ENCODE measurements at regions not wholly inside any gene's neighbourhood (a gene's known extent, or its start where the extent isn't known, plus 50 kb on each side); places are given as distances from the start of the nearest gene placed in this dataset.

GRCh38 chr3:184465883-184466412, 86.1 kb downstream of the CHRD start:
- BruUV-seq (replicated peaks): no TSS peak
- ChIA-PET POLR2A (interaction anchor here (0.6 kb wide), 1 partner anchor 30 kb away, joined by 9 read pairs; no protein-coding TSS in a partner anchor), CTCF (interaction anchor here (0.7 to 4.5 kb wide), 3 partner anchors 52 to 95 kb away, joined by 3 to 24 read pairs (median 5); no protein-coding TSS in a partner anchor)
- TF ChIP-seq POLR2AphosphoS5 (IDR thresholded peaks at IDR 0.05; ENCODE audit: low read depth, low read length) (no peak), TCF7L2 (IDR thresholded peaks at IDR 0.05; ENCODE audit: low read depth, low read length) (no peak), CTCF (IDR thresholded peaks at IDR 0.05) (no peak), SIN3A (IDR thresholded peaks at IDR 0.05; ENCODE audit: borderline replicate concordance, insufficient read depth, low read depth, low read length) (no peak), REST (IDR thresholded peaks at IDR 0.05; ENCODE audit: insufficient read depth in 1 of 2, low read depth in 2 of 2, low read length in 1 of 2) (no peak)
- Histone ChIP-seq H3K4me1 (ENCODE audit: control insufficient read depth, insufficient read depth, low read length) (no peaks in the 10 kb centered on the region), H3K9me3 (ENCODE audit: control insufficient read depth, insufficient read depth, low read depth, low read length) (no peaks in the 10 kb centered on the region), H3K4me3 (ENCODE audit: low read depth in 2 of 2, low read length in 2 of 2) (no peak overlapping the region), H3K36me3 (ENCODE audit: control insufficient read depth, insufficient read depth, low read length) (no peaks in the 10 kb centered on the region), H3K27ac (ENCODE audit: low read length) (no peak overlapping the region), H3K27me3 (ENCODE audit: control insufficient read depth, insufficient read depth, low read length) (no peaks in the 10 kb centered on the region)
- DNase-seq (ENCODE audit: low read depth, low spot score): no peak
- in situ Hi-C loops (cut with HindIII; ENCODE audit: low pct_unique_long_range_greater_than_20kb, low sequenced_read_pairs): no loop called here
- intact Hi-C loops (cut with micrococcal nuclease; ENCODE audit: unreplicated experiment): no loop called here
- no peak for ATAC-seq

GRCh38 chr3:184466413-184466960, 86.6 kb downstream of the CHRD start:
- Histone ChIP-seq H3K4me1 (ENCODE audit: control insufficient read depth, insufficient read depth, low read length) (no peaks in the 10 kb centered on the region), H3K27ac (ENCODE audit: low read length) (no peak overlapping the region), H3K4me3 (ENCODE audit: low read depth in 2 of 2, low read length in 2 of 2) (no peak overlapping the region), H3K9me3 (ENCODE audit: control insufficient read depth, insufficient read depth, low read depth, low read length) (no peaks in the 10 kb centered on the region), H3K36me3 (ENCODE audit: control insufficient read depth, insufficient read depth, low read length) (no peaks in the 10 kb centered on the region), H3K27me3 (ENCODE audit: control insufficient read depth, insufficient read depth, low read length) (0 out of 2 replicates have a peak, but pooled peaks cover 4% of the 10 kb centered on the region)
- CTCF ChIA-PET: interaction anchor here (0.7 to 4.5 kb wide), 5 partner anchors 12 to 95 kb away, joined by 3 to 24 read pairs (median 3); no protein-coding TSS in a partner anchor
- intact Hi-C loops (cut with micrococcal nuclease; ENCODE audit: unreplicated experiment) (no loop called here), in situ Hi-C loops (cut with HindIII; ENCODE audit: low pct_unique_long_range_greater_than_20kb, low sequenced_read_pairs) (no loop called here)
- no peak for ATAC-seq
- no TSS peak for BruUV-seq (replicated peaks)
- POLR2A ChIA-PET: interaction anchor here (0.6 kb wide), 1 partner anchor 30 kb away, joined by 9 read pairs; no protein-coding TSS in a partner anchor
- DNase-seq (ENCODE audit: low read depth, low spot score): no peak
- TF ChIP-seq REST (IDR thresholded peaks at IDR 0.05; ENCODE audit: insufficient read depth in 1 of 2, low read depth in 2 of 2, low read length in 1 of 2) (no peak), SIN3A (IDR thresholded peaks at IDR 0.05; ENCODE audit: borderline replicate concordance, insufficient read depth, low read depth, low read length) (no peak), TCF7L2 (IDR thresholded peaks at IDR 0.05; ENCODE audit: low read depth, low read length) (no peak), POLR2AphosphoS5 (IDR thresholded peaks at IDR 0.05; ENCODE audit: low read depth, low read length) (no peak), CTCF (IDR thresholded peaks at IDR 0.05) (no peak)
